Peyer's patch (tissue), 4 donors: ENCODE measurements at regions not wholly inside any gene's neighbourhood (a gene's known extent, or its start where the extent isn't known, plus 50 kb on each side); places are given as distances from the start of the nearest gene placed in this dataset.

ENCODE experiments used
- CTCF ChIP-seq, 6 experiments: fragments of 450-650 bp in 4 of 6; fragments of 200-600 bp in 2 of 6; sonication (generic) in 1 of 6; IDR thresholded peaks; one replicate each; pipeline ENCODE4 v1.5.1; 2017 to 2019; ENCODE audit warnings: antibody characterized with exemption in 6 of 6, mild to moderate bottlenecking in 3 of 6, moderate library complexity in 1 of 6
- POLR2A ChIP-seq, 2 donors: fragments of 450-650 bp; IDR thresholded peaks; one replicate each; pipeline ENCODE4 v1.5.1; 2017; ENCODE audit warnings: antibody characterized with exemption in 2 of 2, mild to moderate bottlenecking in 2 of 2, moderate library complexity in 2 of 2

DNA sequence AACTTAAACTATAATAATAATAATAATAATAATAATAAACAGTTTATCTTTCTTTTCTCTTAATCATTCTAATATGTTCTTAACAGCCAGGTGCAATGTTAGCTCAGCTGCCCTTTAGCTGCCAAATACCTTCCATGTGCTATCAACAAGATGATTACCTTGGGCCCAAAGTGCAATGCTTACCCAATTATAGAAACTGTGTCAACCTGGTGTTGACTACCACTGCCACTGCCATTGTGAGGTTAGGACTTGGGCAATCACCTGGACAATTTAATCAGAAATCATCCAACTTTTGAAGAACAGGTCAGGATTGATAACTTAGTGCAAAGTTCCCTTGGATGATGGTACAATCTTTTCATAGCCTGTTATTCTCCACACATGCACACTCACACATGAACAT is 371.8 kb upstream of the SALL1 start:
- TF ChIP-seq CTCF (IDR thresholded peaks at IDR 0.05) = no peak
- no peak for TF ChIP-seq POLR2A (IDR thresholded peaks at IDR 0.05)
